Activated naive CD4-positive, alpha-beta T cell treated with anti-CD3 and anti-CD28 coated beads for 36 hours (primary cell): ENCODE measurements at regions not wholly inside any gene's neighbourhood (a gene's known extent, or its start where the extent isn't known, plus 50 kb on each side); places are given as distances from the start of the nearest gene placed in this dataset.
"Not testable (repeated sequence)": the region's sequence is repeated elsewhere in the genome, so short reads cannot be mapped to it uniquely, and the experiment has no call there.

Experiments
- CTCF ChIA-PET: fragments of 350-600 bp; sonication (Branson Sonifier 250); formaldehyde crosslinking; loops from one replicate; lab custom pipeline; 2021; ENCODE audit warnings: antibody characterized with exemption; lab: Charles Lee
- DNase-seq: peaks from one replicate; pipeline ENCODE4 v3.0.0-alpha.2; 2020
- H3K27ac Mint-ChIP-seq: one replicate; pipeline ENCODE4 v1.8.0; 2021; ENCODE audit warnings: mild to moderate bottlenecking, mixed read lengths
- H3K27me3 Mint-ChIP-seq: one replicate; pipeline ENCODE4 v1.8.0; 2021; ENCODE audit warnings: low read depth, mixed read lengths
- H3K36me3 Mint-ChIP-seq: one replicate; pipeline ENCODE4 v1.8.0; 2021; ENCODE audit warnings: low read depth, mixed read lengths
- H3K4me1 Mint-ChIP-seq: one replicate; pipeline ENCODE4 v1.8.0; 2021; ENCODE audit warnings: low read depth, mixed read lengths
- H3K4me3 Mint-ChIP-seq: one replicate; pipeline ENCODE4 v1.8.0; 2021; ENCODE audit warnings: mild to moderate bottlenecking, moderate library complexity, mixed read lengths
- H3K9me3 Mint-ChIP-seq: one replicate; pipeline ENCODE4 v1.8.0; 2021; ENCODE audit warnings: mixed read lengths
- intact Hi-C: fragments of 100-400 bp; cut with micrococcal nuclease; formaldehyde crosslinking; loops from one replicate; pipeline ENCODE4 v1.15.1; 2023

DNA sequence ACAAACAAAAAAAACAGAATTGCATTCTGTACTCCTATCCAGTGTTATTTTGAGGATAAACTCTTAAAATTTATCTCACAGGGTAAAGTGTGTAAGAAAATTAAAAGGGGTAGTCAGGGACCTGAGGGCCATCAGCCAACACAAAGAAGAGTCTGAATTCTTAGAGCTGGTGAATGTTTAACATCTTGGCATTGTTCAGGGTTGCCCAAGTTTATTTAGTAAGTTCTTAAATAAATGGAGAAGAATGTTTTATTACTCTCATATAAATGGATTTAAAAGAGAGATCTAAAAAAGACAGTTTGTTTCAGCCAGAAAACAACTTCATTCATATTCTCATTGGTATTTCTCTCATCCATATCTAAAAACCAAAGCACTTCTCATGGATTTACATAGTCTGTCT lies 171.7 kb downstream of the LACC1 start:
- CTCF ChIA-PET: interaction anchor here (0.7 to 1.3 kb wide), 4 partner anchors 12 to 392 kb away, joined by 3 to 4 read pairs (median 4); no protein-coding TSS in a partner anchor
- DNase-seq: no peak
- H3K27me3 Mint-ChIP-seq: peaks cover 27% of the 10 kb centered on the region
- H3K4me1 Mint-ChIP-seq: peaks cover 9% of the 10 kb centered on the region
- H3K9me3 Mint-ChIP-seq: no peaks in the 10 kb centered on the region
- H3K36me3 Mint-ChIP-seq: no peaks in the 10 kb centered on the region
- intact Hi-C loops: loop anchor here (2.0 to 10.0 kb wide), 4 partner anchors 91 to 191 kb away; no protein-coding TSS in a partner anchor
- H3K27ac Mint-ChIP-seq: no peak overlapping the region
- H3K4me3 Mint-ChIP-seq: no peak overlapping the region

DNA sequence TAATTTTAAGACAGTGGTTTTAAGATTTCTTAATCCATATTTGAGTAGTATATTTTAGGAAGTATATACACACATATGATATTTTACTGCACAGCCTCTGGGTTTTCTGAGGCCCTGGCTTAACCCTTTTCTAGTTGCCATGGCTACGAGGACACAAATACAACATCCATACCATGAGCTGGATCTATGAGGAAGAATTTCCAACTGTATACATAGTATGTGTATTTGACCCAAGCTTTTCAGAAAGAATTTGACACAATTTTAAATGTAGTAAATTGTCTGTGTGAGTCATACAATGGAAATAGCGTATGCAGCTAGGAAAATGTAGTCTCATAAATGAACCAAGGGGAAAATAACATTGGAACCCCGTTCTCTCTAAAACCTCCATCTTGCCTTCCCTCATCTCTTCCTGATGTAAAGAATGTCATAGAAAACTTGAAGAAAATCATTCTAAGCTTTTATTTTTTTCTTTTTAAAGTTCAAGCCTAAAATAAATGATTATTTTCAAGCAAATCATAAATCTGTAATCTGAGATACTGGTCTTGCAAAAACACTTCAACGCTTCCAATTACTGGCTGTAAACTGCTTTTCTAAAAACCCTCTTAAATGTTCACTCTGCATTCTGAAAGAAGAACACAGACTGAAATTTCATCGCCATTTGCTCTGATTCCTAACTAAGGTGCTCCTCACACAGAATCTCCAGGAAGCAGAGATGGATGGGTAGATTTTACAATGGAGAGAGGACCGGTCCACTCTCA lies 172.4 kb downstream of the LACC1 start:
- CTCF ChIA-PET: interaction anchor here (0.6 to 1.3 kb wide), 5 partner anchors 196 to 391 kb away, joined by 3 to 4 read pairs (median 3); no protein-coding TSS in a partner anchor
- Mint-ChIP-seq H3K9me3 (no peaks in the 10 kb centered on the region), H3K4me1 (peaks cover 9% of the 10 kb centered on the region), H3K4me3 (no peak overlapping the region), H3K36me3 (no peaks in the 10 kb centered on the region), H3K27ac (no peak overlapping the region), H3K27me3 (peaks cover 27% of the 10 kb centered on the region)
- intact Hi-C loops: loop anchor here (2.0 to 10.0 kb wide), 4 partner anchors 90 to 190 kb away; no protein-coding TSS in a partner anchor
- no peak for DNase-seq

DNA sequence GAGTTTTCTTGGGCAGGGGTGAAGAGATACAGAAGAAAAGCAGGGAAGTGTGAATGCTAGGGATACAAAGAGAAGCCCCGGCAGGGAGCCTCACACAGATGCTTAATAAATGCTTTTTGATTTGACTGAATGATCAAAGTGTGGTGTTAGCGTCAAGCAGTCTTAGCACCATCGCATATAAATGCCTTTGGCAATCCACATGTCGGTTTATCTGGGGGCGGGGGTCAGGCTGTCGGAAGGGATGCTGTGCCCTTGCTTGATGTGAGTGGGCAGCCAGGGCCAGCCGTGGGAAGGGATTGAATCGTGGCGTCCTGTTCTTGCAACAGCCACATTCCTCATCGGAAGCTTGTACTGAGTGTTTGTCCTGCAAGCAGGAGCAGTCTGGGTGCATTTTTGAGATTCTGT lies 173.1 kb downstream of the LACC1 start:
- Mint-ChIP-seq H3K4me1 (peaks cover 9% of the 10 kb centered on the region), H3K9me3 (no peaks in the 10 kb centered on the region), H3K27ac (no peak overlapping the region), H3K27me3 (peaks cover 29% of the 10 kb centered on the region), H3K4me3 (no peak overlapping the region), H3K36me3 (no peaks in the 10 kb centered on the region)
- CTCF ChIA-PET: no interaction called here
- intact Hi-C loops: loop anchor here (5.0 to 10.0 kb wide), 3 partner anchors 90 to 190 kb away; no protein-coding TSS in a partner anchor
- no peak for DNase-seq

DNA sequence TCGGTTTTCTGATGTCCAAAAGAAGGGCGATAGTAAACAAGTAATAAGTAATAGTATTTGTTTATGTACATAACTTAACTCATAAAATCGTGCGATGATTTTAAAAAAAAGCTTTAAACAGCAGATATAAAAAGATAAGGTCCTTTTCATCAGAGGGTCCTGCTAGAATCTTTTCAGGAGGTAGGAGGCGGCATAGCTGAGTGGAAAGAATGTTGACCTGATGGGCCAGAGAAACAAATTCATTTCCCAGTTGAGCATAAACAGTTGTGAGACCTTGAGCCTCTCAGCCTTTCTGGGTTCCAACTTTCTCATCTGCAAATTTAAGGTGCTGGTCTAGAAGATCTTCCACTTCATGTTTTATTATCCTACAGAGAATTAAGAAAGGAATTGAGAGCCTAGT lies 173.5 kb downstream of the LACC1 start:
- Mint-ChIP-seq H3K27ac (no peak overlapping the region), H3K27me3 (peaks cover 33% of the 10 kb centered on the region), H3K4me1 (peaks cover 9% of the 10 kb centered on the region), H3K4me3 (no peak overlapping the region), H3K36me3 (no peaks in the 10 kb centered on the region), H3K9me3 (no peaks in the 10 kb centered on the region)
- CTCF ChIA-PET: no interaction called here
- intact Hi-C loops: loop anchor here (5.0 to 10.0 kb wide), 3 partner anchors 89 to 189 kb away; no protein-coding TSS in a partner anchor
- no peak for DNase-seq

DNA sequence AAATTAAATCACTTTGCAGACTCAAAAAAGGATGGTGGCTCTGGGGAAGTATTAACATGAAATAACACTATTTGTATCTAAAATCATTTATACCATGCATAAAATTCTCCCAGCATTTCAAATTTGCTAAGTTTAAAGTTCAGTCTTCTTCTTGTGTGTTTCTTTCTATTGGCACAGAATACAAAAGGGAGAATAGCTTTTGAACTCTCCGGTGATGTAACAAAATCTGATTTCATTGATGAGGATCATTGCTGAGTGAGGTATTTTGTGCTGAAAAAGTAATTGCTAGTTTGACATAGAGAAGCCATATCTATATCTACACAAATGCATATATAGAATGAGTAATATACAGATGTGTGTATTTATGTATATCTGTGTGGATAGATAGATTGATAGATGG lies 174.8 kb downstream of the LACC1 start:
- intact Hi-C loops: loop anchor here (5.0 to 10.0 kb wide), 3 partner anchors 88 to 188 kb away; no protein-coding TSS in a partner anchor
- H3K36me3 Mint-ChIP-seq: no peaks in the 10 kb centered on the region
- no peak overlapping the region for H3K27ac Mint-ChIP-seq
- DNase-seq: no peak
- CTCF ChIA-PET: no interaction called here
- H3K27me3 Mint-ChIP-seq: peaks cover 32% of the 10 kb centered on the region
- no peaks in the 10 kb centered on the region for H3K9me3 Mint-ChIP-seq
- H3K4me1 Mint-ChIP-seq: peaks cover 9% of the 10 kb centered on the region
- H3K4me3 Mint-ChIP-seq: no peak overlapping the region

DNA sequence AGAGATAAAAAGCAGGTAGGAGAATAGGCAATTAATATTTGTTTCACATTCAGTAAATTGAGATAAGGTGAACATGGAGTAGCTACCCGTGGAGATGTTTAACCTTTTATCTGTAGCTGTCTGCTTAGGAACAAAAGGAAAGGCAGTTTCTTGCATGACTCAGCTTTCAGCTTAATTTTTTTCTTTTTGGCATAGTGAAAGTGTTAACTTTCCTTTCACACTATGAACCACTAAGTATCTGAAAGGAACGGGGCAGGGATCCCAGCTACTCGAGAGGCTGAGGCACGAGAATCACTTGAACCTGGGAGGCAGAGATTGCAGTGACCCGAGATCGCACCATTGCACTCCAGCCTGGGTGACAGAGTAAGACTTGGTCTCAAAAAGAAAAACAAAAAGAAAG lies 176.0 kb downstream of the LACC1 start:
- H3K27ac Mint-ChIP-seq, H3K9me3 Mint-ChIP-seq, H3K4me1 Mint-ChIP-seq, H3K4me3 Mint-ChIP-seq, H3K36me3 Mint-ChIP-seq, CTCF ChIA-PET: not testable (repeated sequence)
- peak; percentile 22 for DNase-seq
- peaks cover 30% of the 10 kb centered on the region for H3K27me3 Mint-ChIP-seq
- intact Hi-C loops: loop anchor here (10.0 kb wide), 1 partner anchor 139 kb away; no protein-coding TSS in a partner anchor

DNA sequence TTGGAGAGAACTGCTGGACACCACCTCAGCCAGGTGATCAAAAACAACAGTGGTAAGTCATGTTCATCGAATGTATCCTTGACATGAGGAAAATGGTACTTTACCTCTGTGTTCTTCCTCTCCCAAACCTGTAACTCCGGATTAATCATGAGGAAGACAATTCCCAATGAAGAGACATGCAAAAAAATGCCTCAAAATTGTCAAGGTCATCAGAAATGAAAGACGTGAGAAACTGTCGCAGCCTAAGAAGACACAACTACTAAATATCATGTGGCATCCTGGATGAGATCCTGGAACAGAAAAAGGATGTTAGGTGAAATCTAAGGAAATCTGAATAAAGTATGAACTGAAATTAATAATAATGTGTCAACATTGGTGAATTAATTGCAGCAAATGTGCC lies 178.4 kb downstream of the LACC1 start:
- H3K27me3 Mint-ChIP-seq: peaks cover 25% of the 10 kb centered on the region
- no peak for DNase-seq
- intact Hi-C loops: loop anchor here (10.0 kb wide), 1 partner anchor 137 kb away; no protein-coding TSS in a partner anchor
- H3K27ac Mint-ChIP-seq: no peak overlapping the region
- H3K4me3 Mint-ChIP-seq: no peak overlapping the region
- no peaks in the 10 kb centered on the region for H3K9me3 Mint-ChIP-seq
- H3K36me3 Mint-ChIP-seq: no peaks in the 10 kb centered on the region
- CTCF ChIA-PET: no interaction called here
- H3K4me1 Mint-ChIP-seq: peaks cover 9% of the 10 kb centered on the region

DNA sequence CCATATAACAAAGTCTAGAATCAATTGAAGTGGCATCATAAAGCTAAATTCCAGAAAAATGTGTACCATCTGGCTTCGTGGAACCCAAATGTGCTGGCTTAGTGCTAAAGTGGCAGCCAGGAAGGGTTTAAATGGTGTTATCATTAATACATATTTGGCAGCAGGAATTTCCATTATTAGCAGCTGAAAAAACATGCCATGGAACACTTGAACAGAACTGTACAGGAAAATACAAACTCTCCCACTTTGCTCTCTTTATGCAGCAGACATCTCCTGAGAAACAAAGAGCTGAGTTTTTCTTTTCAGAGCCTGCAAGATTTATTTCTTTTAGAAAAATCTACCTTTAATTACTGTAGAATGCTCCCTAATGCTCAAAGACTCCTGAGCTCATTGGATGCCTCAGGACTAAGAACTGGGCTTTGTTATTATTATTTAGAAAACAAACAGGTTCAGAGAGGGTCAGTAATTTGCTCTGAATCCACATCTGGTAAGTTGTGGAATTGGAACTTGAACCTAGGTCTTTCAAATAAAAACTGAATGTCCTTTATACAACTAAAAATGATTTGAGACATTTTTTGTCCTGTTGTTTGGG lies 179.0 kb downstream of the LACC1 start:
- Mint-ChIP-seq H3K9me3 (no peaks in the 10 kb centered on the region), H3K4me1 (peaks cover 9% of the 10 kb centered on the region), H3K27me3 (peaks cover 20% of the 10 kb centered on the region), H3K36me3 (no peaks in the 10 kb centered on the region), H3K4me3 (no peak overlapping the region), H3K27ac (no peak overlapping the region)
- intact Hi-C loops: loop anchor here (10.0 kb wide), 1 partner anchor 136 kb away; no protein-coding TSS in a partner anchor
- DNase-seq: no peak
- CTCF ChIA-PET: interaction anchor here (0.6 kb wide), 1 partner anchor 825 kb away, joined by 3 read pairs; no protein-coding TSS in a partner anchor

DNA sequence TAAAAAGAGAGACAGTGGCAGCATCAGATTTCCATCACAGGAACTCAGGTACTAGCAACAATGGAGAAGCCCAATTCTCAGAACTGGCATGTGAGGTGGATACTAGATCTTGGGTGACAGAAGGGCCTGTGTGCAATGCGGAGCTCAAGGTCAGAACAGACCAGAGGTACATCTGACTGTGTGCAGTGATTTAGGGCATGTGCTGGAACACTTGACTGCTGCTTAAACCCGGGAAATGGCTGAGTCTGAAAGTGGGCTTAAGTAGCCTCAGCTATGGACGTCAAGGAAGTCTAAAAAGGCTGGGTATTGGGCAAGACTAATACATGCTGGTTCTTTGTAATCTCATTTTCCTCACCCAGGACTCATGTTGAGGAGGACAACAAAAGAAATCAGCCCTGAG lies 182.2 kb downstream of the LACC1 start:
- DNase-seq: no peak
- CTCF ChIA-PET: interaction anchor here (0.6 kb wide), 1 partner anchor 61 kb away, joined by 5 read pairs; no protein-coding TSS in a partner anchor
- Mint-ChIP-seq H3K36me3 (no peaks in the 10 kb centered on the region), H3K9me3 (no peaks in the 10 kb centered on the region), H3K27ac (no peak overlapping the region), H3K4me1 (no peaks in the 10 kb centered on the region), H3K27me3 (peaks cover 17% of the 10 kb centered on the region), H3K4me3 (no peak overlapping the region)
- intact Hi-C loops: no loop called here

DNA sequence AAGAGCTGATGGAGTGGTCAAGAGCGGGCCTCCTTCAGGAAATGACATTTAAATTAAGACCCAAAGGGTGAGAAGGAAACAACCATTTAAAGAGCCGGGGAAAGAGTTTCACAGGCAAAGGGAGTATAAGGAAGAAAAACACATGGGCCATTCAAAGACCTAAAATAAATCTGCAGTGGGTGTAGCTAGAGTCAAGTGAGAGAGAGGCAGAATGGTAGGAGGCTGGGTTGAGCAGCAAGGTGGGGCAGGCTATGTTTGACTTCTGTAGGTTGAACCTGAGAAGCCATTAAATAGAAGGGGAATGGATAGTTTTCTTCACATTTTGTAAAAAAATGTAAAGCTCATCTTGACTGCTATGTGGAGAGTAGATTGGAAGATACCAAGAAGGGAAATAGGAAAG lies 183.8 kb downstream of the LACC1 start:
- DNase-seq: no peak
- H3K27me3 Mint-ChIP-seq: peaks cover 13% of the 10 kb centered on the region
- no peaks in the 10 kb centered on the region for H3K4me1 Mint-ChIP-seq
- CTCF ChIA-PET: interaction anchor here (0.6 to 1.2 kb wide), 2 partner anchors 12 to 56 kb away, joined by 3 read pairs; no protein-coding TSS in a partner anchor
- no peaks in the 10 kb centered on the region for H3K9me3 Mint-ChIP-seq
- no peak overlapping the region for H3K4me3 Mint-ChIP-seq
- no peak overlapping the region for H3K27ac Mint-ChIP-seq
- intact Hi-C loops: no loop called here
- no peaks in the 10 kb centered on the region for H3K36me3 Mint-ChIP-seq

DNA sequence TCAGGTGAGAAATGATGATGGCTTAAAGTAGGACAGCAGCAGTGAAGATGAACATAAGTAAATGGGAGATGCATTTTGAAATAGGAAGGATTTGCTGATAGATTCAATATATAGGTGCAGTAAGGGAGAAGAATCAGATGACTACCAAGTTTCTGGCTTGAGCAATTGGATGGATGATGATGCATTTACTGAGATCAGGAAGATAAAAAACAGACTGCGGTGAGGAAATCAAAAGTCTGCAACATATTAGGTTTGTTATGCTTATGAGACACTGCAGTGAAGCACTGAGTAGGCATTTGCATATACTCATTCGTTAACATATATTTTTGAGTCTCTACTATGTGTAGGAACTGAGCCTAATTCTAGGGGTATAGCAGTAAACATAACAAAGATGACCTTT lies 184.2 kb downstream of the LACC1 start:
- Mint-ChIP-seq H3K9me3 (no peaks in the 10 kb centered on the region), H3K27ac (no peak overlapping the region), H3K4me3 (no peak overlapping the region), H3K27me3 (peaks cover 14% of the 10 kb centered on the region), H3K4me1 (no peaks in the 10 kb centered on the region), H3K36me3 (no peaks in the 10 kb centered on the region)
- no peak for DNase-seq
- intact Hi-C loops: no loop called here
- CTCF ChIA-PET: interaction anchor here (0.6 to 1.2 kb wide), 2 partner anchors 13 to 55 kb away, joined by 3 read pairs; no protein-coding TSS in a partner anchor

DNA sequence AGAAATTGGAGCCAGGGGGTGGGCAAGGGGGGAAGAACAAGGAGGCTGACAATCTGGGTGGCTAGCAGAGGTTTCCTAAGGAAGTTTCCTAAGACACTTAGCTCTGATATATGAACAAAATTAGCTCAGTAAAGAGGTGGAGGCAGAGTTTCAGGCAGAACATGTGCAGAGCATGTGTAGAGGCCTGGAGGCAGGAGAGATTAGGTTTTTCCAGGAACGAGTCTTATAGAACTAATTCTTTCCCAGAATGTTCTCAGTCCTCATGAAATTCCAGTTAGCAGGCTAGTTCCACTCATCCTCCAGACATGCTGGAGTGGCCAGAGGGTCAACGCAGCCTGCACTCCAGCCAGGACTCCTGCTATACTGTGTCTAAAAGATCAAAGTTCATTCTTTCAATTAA lies 184.7 kb downstream of the LACC1 start:
- no peak overlapping the region for H3K27ac Mint-ChIP-seq
- peaks cover 16% of the 10 kb centered on the region for H3K27me3 Mint-ChIP-seq
- no peak for DNase-seq
- no peak overlapping the region for H3K4me3 Mint-ChIP-seq
- H3K9me3 Mint-ChIP-seq: no peaks in the 10 kb centered on the region
- CTCF ChIA-PET: no interaction called here
- H3K4me1 Mint-ChIP-seq: no peaks in the 10 kb centered on the region
- intact Hi-C loops: no loop called here
- H3K36me3 Mint-ChIP-seq: no peaks in the 10 kb centered on the region
